GM21515 (cell line): ENCODE measurements at regions not wholly inside any gene's neighbourhood (a gene's known extent, or its start where the extent isn't known, plus 50 kb on each side); places are given as distances from the start of the nearest gene placed in this dataset.

Experiments used
- ATAC-seq: cut with Tn5 transposase; IDR thresholded peaks from one replicate; pipeline ENCODE4 v1.9.1; 2021; ENCODE audit not compliant: unreplicated experiment

DNA sequence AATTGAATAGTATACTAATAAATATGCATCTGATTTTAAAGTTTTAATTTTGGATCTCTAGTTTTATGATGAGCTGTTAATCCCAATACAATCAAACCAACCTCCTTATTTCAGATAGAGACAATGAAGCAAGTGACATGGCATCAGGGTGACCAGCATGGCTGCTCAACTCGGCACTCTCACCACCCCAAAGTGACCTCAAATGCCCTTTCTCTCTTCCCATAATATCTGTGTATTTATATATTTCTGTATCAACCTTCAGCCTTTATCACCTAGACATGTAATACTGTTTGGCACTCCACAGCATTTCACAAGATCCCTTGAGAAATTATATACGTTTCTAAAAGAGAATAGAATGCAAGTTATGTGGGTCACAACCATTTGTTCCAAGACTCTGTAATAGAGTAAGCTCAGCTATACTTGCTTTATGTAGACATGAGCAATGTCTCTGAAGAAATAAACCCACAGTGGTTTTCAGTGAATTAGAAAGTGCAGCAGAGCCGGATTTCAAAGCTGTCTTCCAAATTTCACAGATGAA lies 1623.2 kb upstream of the PABPC4L start:
- no peak for ATAC-seq

DNA sequence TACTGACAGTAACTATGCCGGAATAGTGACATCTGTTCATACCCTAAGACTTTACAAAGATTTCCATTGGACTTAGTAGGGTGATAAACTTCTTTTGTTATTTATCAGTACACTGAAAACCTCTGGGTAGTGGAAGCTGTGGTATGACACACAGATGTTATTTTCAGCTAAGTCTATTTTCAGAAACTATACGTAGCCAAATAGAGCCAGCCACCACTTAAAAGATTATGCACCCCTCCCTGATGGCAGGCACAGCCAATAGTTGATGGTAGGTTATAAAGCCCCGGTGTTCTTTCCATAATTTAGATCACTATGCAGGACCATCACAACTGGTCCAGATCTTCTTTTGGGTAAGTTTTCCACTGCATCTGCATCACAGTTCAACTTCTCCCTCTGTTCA lies 1603.2 kb upstream of the PABPC4L start:
- no peak for ATAC-seq

DNA sequence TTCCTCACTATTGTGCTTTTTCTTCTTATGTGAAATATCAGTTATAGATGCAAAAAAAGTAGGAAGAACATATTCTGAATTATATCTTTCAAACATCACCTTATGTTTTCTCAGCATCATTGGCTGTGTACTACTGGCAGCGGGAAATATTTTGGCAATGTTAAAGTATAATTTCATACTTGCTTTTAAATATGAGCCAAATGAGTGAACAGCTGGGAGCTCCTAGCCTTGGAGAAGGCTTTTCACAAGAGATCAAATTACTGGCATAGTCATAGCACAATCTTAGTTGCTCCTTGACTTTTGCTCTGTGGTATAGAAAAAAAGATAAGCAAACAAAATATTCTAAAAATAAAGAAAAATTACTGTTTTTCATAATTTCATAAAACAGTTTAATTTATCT lies 1575.8 kb upstream of the PABPC4L start:
- no peak for ATAC-seq

DNA sequence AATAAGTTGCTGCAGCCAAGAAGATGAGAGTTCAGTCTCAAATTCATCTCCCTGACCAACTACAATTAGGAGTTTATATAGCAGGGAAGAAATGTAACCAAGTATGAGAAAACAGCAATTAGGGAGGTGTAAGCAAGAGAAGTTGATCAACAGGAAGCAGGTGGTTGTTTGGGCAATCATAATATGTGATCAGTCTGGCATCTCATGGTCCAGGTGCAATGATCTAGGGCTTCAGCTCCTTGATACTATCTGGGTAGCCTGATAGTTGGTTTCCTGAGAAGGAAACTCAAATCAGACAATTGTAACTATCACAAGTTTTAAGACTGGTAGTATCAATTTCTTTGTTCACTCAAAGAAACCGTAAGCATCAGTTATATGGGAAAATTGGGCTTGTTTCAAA lies 1574.3 kb upstream of the PABPC4L start:
- no peak for ATAC-seq

DNA sequence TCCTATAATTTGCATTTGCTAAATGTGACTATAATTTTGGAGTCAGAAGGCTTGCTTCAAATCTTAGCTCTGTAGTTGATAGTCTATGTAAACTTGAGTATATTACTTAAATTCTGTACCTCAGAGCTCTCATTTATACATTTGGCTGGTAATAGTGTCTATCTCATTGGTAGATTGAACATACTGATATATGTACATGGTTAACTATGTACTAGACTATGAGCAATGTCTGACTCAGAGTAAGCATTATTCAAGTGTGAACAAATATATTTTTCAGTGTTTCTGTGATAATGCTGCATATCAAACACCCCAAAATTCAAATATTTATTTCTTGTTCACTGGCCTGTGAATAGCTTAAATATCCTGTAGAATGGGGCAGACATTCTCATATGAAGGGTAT lies 1568.9 kb upstream of the PABPC4L start:
- no peak for ATAC-seq

DNA sequence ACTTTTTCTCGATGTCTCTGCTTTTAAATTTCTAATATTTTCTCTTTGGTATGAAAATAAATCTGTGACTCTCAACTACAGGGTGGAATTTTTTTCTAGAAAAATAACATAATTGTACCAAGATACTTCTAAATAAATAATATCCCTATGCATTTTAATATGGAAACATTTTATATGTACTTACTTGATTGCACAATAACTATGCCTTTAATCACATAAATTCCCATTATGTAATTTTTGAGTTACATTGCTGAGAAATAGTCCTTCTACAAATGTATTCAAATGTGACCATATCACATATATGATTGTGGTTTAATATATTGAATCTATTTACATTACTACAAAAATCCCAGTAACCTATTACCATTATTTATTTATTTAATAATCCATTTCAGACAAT lies 1543.3 kb upstream of the PABPC4L start:
- ATAC-seq, result no peak

DNA sequence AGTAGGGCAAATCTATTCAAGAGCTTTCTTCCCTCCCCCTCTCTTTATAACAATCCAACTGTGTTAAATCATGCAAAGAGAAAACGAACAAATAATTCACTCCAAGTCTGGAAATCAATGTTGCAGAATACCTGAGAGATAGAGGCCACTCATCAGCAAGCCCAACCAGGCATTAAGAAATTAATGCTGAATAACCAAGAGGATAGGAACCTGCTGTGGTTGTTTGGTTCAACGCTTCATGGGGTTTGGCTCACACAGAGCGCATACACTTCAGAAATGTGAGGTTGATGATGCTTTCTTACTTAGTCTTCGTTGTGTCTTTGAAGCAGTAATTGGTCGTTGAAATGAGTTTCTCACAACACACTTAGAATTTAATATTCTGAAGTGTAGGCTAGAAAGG lies 1540.0 kb upstream of the PABPC4L start:
- ATAC-seq, result no peak

DNA sequence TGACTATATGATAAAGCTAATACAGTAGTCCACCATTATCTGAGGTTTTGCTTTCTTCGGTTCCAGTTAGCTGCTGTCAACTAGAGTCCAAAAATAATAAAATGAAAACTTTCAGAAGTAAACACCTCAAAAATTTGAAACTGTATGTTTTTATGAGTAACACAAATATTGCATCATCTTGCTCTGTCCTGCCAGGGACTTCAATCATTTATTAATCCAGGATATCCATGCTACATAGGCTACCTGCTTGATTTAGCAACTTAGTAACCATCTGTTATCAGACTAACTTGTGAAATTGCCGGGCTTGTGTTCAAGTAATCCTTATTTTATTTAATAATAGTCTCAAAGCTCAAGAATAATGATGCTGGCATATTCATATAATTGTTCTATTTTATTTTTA lies 1537.8 kb upstream of the PABPC4L start:
- no peak for ATAC-seq

DNA sequence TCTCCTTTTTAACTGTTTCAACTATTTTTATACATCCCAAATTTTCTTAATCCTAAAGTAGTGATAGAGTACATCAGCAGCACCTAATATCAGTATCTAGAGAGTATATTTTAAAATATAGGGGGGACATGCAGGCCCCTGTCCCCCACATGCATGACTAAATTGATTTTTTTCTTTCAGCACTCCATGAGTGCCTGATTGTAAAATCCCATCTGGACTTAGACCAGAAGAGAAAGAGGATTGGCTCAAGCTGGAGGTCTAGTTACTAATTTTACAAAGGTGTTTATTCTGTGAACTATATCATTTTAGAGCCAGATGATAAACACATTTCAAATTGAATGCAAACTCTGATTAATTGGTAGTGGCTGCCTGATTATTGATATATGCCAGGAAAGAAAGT lies 1533.9 kb upstream of the PABPC4L start:
- ATAC-seq, result no peak

DNA sequence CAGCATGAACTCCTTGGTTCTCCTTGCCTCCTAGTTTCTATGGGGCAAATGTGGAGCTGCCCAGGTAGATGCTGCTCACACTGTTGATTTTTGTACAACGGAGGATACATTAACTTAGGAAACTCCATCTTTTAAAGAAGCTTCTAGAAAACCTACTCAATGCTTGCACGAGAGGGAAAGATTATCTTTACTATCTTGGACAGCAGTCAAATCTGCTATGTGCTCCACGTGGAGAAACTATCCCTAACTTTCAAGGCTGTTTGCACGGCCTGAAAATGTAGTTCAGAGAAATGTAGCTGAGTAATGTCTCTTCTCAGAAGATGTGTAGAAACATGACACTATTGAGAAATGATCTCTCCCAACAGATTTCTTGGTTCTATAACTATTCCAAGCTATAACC lies 1530.9 kb upstream of the PABPC4L start:
- ATAC-seq, result no peak

DNA sequence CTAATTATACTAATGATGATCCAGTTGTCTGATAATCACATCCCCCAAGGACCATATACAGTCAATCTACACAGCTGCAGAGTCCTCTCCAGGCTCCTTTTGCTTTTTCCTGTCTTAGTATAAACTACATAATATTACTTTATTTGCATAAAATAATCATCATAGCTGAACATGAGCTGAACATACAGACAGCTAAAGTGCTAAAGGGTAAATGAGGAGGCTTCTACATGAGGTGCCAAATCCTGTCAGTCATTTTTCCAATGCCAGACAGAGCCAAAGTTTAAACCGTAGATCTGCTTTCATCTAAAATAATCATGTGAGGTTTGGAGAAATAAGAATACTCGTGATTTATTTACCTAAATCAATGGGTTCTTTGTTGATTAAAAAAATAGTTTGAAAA lies 1530.1 kb upstream of the PABPC4L start:
- no peak for ATAC-seq

DNA sequence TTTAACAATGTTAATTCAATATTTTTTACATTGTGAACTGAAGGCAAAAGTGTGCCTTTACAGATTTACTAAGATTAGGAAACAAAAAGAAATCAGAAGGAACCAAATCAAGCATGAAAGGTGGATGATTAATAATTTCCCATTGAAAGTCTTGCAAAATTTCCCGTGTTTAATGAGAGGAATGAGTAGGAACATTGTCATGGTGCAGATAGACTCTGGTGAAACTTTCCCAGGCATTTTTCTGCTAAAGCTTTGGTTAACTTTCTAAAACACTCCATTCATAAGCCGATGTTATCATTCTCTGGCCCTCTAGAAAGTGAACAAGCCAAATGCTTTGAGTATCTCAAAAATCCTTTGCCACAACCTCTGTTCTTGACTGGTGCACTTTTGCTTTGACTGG lies 1522.8 kb upstream of the PABPC4L start:
- ATAC-seq, result no peak

DNA sequence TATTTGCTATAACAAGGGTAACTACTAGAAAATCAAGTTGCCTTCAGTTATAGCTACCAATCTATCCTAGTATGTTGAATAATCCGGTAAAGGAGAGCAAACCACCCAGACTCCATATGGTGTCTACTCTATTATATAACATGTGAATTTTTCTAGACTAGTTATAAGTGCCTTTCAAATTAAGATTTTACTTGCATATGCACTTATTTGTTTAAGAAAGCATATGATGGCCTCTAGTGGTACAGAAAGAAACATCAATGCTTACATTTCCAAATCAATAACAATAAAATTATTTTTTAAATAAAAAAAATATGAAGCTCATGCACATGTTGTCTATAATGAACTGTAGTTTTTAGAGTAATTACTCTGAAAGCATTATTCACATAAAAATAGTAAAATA lies 1516.4 kb upstream of the PABPC4L start:
- ATAC-seq, result no peak

DNA sequence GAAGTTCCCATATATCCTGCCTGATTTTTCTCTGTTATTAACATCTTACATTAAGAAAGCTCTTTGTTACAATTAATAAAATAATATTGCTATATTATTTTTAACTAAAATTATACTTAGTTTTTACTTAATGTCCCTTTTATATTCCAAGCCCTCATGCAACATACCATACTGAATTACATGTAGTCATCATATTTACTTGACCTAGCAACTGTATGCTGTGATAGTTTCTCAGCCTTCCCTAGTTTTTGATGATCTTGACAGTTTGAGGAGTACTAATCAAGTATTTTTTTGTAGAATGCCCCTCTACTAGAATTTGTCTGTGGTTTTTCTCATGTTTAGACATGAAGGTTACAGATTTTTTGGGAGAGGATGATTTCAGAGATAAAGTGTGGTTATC lies 1503.8 kb upstream of the PABPC4L start:
- ATAC-seq, result no peak

DNA sequence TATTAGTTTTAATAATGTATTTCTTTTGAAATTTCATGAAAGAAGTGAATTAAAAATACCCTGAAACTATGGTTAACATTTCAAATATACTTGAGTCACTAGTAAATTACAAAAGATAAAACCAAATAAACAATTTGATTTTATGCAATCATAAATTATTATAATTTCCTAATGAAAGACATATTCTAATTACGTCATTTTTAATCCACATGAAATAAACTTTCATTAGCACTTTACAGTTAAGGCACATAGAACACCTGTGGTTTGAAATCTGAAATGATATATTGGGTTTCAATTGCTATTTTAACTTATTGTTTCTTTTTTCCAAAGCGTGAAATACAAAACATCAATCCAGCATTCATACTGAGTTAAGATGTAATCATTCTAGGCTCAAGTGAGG lies 1492.5 kb upstream of the PABPC4L start:
- ATAC-seq, result no peak

DNA sequence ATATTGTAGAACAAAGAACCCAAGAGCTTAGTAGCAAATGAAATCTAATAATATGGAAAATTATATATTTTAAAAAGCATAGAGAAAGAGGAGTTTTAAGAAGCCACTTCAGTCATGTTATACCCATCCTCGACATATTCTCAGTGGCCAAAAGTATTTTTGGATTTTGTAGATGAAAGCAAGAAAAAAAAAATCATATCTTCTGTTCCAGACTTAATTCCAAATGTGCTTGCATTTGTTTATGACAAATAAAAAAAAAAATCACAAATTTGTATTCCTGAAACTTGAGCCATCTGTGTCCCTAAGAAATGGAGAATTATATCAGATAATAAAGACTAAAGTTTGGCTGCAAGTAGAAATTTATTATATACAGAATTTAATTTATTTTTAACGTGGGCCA lies 1482.4 kb upstream of the PABPC4L start:
- ATAC-seq, result no peak

DNA sequence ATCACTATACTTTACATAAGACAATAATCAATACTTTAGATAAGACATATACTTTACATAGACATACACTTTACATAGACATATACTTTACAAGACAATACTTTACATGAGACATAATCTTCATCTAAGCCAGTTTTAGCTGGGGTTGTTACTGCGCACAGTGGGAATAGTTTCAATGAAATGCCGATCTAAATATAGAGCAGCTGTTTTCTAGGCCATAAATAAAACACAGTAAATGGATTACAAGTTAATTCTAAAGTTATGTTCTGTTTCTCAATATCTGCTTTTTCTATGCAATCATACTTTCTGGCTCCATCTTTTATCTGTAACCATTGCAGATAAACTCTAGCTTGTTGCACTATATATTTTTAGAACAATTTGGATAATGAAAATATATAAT lies 1470.6 kb upstream of the PABPC4L start:
- no peak for ATAC-seq

DNA sequence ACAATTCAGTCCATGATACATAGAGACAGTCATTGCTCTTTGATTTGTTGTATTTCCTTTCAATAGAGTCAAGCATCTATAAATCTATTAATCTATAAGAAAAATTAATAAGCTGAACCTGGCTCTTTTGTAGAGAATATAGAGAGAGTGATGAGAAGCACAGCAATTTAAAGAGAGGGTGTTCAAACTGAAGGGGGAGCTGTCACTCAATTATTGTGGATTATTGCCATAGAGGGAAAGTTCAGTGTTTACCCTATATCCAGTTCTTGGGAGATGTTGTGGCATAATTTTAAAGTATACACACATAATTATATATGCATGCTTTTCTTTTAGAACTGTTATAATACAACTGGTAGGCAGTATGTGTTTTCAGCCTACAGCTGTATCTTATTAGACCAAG lies 1469.0 kb upstream of the PABPC4L start:
- no peak for ATAC-seq
